Activated T-cell treated with anti-CD3 and anti-CD28 coated beads, Interleukin-2, amount 50 U/mL, for 48 hours (primary cell): ENCODE measurements at regions not wholly inside any gene's neighbourhood (a gene's known extent, or its start where the extent isn't known, plus 50 kb on each side); places are given as distances from the start of the nearest gene placed in this dataset.

Experiments
- DNase-seq, 2 experiments: peaks; one replicate each; pipeline ENCODE4 v3.0.0-alpha.2; 2020

DNA sequence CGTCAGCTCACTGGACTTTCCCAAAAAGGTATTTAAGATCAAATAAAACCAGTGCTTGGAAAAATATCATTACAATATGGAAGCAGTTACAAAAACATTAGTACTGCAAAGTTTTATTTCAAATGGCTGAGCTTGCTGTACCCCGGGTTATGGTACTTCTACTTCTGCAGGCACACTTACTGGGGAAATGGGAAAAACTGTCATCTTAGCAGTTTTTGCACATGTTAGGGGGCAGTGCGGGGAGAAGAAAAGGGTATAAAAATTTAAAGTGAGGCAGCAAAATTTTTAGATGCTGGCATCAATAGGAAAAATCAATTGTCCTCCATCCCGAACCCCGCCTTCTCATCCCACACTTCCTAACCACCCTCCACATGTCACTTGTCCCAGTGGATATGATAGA lies 133.4 kb downstream of the ATG4C start:
- no peak for DNase-seq

DNA sequence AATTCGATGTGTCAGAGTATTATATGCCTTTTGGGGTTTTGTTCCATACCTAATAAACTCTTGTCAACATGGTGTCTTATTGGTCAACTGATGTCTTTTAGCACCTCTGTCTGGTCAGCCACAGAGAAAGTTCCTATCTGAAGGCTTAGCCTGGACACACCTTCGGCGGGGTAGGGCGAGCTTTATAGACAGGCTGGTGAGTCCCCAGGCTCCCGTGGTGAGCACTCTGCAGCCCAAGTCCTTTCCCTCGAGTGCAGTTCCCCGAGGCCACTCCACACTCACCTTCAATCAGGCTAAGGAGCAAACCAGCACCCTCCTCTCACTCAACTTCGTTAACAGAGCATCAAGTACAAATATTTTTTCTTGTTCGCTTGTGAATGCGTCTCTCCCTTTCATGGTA lies 133.9 kb downstream of the ATG4C start:
- no peak for DNase-seq

DNA sequence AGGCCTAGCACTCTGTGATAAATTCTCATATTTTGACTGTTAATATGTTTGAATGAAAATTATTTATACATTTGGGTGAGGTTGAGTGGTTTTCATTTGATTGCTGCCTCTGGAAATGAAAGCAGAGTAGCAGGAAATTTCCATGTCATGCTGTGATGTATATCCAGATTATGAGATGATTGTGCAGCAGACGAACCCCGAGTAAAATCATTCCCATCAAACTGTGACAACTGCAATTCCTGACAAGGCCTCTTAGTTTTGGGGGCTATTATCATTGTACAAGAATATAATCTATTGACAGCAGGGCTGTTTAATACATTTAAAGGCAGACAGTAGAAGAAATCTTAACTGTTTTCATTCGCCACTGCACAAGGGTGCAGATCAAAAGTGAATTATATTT lies 134.8 kb downstream of the ATG4C start:
- no peak for DNase-seq

DNA sequence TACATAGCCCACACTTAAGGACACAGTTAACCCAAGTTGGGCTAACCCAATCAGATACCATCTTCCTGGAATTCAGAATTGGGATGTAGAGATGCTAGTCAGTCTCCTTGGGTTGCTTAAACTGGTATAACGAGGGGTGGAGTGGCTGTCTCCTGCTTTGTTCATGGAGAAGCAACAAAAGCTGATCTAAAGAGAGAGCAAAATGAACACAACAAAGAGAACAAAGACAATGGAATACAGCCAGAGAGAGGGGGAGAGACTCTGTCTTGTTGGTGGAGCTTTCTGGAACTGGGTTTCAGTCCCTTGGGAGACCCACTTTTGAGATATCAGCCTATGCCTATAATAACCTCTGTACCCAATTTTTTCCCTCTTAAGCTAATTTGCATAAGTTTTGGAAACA lies 138.1 kb downstream of the ATG4C start:
- no peak for DNase-seq

DNA sequence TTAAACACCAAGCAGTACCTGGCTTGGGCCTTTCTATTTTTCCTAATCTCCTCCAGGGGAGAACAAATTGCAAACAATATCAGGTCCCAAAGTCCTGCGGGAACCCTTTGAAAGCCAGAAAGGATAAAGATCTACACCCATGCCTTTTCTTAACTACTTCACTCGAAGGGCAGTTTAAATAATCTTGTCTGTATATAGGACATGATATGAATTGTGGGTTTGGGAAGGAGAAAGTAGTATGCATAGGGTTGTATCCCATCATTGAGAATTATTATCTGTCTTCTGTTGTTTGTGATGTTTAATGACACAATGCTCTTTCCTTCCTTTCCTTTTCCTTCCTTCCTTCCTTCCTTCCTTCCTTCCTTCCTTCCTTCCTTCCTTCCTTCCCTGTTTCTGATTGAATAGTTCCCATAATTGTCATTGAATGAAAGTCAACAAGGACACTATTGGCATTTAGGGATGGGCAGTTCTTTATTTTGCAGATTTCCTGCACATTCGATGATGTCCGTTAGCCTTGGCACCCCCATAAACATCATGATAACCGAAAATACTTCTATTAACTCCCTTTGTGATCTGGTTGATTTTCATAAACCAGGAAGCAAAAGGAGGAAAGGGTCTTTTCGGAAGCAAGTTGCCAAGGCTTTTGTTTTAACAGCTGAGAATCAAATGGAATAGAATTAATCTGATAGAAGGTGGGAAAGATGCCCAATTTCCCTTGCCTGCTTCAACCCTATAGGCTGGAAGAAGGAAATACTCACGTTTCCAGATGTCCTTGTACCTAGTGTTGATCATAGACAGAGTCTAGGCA lies 141.3 kb downstream of the ATG4C start:
- DNase-seq = no peak

DNA sequence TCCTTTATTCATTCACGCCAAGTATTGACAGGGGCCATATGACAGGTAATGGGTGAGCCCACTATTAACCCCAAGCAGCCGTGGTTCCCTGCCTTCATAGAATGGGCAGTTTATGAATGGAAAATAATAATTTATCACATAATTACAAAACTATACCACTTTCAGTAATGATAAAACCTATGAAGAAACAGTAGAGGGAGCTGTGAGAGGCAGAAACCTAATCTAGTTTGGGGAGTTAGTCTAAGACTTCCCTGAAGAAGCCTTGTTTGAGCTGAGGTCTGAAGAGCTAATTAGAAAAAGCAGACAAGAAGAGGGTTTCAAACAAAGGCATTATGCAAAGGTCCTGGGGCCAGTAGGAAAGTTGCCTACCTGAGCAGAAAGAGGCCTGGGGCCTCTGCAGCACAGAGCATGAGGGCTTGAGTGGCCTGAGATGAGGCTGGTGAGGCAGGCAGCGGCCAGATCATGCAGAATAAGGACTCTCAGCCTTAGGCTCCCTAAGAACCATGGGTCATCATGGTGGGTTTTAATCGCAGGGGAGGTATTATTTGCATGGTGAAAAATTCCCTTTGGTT lies 142.8 kb downstream of the ATG4C start:
- no peak for DNase-seq

DNA sequence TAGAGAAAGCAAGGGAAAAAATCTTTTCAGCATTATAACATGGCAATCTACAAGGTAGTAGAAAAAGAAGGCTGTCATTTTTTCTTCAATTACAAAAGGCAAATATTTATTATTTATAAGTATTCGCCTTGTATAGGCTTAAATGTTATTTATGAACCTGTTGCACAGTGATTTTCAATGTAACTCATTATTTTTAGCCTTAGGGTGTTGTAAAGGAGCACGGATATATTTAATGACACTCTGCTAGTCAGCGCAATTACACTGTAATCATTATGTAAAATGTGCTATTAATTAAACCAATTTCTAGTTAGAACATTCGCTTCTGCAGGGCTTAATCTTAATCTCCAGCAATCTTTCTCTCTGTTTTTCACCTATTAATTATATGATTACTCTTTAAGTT lies 145.0 kb downstream of the ATG4C start:
- no peak for DNase-seq

DNA sequence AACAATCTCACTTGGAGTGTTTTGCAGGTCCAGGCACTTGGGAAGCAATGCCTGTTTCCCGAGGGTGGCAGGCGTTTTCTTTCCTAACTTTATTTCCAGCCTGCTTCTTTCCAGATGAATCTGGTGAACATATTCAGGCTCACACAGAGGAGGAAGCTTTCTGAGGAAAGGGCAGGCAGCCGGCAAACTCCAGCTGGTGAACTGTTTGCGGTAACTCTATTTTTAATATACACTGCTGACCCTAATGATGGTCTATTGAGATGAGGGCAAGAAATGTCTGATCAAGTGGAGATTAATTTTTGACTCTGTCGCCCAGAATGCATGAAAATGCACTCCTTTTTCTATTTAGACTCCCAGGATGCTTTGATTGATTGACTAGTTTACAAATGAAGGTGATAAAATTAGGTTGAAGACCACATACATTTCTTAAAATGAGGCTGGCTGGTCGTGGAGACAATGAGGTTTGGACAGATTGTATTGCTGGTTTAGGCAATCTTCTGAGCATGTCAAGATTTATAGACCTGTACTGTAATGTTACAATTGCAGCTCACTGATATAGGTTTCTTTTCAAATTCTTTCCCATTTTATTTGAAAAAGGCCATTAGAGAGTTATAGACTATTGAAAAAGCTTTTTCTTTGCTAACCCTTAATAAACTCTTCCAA lies 153.8 kb downstream of the ATG4C start:
- no peak for DNase-seq

DNA sequence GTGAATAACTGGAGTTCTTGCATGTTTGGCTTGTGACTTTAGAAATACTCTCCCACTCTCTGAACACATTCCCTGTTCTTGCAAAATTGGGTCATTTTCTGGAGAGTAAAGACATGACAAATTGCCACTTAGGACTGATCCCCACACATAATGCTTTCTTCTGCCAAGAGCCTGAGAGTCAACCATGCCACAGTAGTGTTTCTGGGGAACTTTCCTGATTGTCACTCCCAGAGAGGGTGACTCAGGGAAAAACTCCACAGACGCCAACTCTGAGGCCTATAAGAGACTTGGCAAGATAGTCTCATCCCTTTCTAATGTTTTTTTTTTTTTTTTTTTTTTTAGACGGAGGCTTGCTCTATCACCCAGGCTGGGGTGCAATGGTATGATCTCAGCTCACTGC lies 157.8 kb downstream of the ATG4C start:
- no peak for DNase-seq

DNA sequence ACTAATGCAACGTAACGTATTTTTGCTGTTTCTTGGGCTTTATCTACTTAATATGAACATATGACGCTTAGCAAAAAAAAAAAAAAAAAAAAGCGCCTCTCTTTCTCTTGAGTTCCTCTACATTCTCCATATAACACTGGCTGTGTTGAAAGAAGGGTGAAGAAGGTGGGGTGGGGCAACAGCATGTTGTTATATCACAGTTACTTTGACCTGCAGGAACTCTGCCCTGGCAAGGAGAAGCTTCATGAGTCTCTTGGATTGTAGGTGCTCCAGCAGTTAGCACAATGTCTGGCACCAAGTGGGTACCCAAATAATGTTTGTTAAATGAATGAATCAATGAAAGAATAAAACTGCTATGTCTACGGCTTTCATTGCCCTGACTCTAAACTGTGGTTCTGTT lies 162.6 kb downstream of the ATG4C start:
- DNase-seq = no peak

DNA sequence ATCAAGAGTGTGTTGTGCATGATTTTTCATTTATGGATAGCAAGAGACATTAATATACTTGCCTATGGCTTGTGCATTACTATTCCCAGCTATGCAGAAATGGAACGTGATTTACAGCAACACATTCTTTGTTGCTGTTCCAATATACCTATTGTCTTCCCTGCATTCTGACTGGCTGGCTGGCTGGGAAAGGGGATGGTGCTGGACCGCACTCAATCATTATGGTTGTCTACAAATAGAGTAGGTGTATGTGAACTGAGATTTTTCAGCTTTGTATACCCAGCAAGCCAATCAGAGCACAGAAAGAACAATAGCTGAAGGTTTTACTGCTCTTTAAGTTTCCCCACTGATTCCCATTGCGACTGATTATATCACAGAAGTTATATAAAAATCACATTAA lies 167.5 kb downstream of the ATG4C start:
- DNase-seq = no peak

DNA sequence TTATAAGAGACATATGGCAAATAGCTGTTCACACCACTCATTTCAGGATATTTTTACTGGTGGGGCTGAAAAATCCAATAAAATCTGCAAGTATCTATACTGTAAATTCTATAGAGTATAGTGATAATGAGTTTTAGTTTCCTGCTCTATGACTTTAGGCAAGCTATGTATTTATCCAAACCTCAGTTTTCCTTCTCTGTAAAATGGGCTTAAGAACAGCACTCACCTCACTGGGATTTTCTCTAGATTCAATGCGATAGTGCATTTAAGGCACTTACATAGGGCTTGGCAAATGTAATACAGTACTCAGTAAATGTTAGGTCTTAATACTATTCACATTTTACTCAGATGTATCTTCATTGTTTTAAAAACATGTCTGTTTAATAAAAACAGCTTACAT lies 168.7 kb downstream of the ATG4C start:
- DNase-seq = no peak

DNA sequence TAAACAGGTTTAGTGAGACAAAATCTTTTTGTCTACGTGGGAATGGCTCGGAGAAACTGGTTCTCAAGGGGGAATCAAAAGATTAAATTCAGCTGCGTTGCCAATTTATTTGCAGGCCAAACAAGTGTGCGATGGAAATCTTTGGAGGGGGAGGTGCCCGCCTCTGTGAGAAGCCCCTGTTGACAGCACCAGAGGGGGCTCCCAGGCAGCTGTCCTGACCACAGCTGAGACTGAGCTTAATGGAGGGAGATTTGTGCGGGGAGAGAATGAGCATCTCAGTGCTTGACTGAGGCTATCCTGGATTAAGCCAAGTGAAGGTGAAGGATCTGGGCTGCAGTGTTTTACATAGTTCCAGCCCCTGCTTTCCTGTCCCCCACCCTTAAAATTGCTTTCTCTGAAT lies 169.7 kb downstream of the ATG4C start:
- DNase-seq = no peak

DNA sequence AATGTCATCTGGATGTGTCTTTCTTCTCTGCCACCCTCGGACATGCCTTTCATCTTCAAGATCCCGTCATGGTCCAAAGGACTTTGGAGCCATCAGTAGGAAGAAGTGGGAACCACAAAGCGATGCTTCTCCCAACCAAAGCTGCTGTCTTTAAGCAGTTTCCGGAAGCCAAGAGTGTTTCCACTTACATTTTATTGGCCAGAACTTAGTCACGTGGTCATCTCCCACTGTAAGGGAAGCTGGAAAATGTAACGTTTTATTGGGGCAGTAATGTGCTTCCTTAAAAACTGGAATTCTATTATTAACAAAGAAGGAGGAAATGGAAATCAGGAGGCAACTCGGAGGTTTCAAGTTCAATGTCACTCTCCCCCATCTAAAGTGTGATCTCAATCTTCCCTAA lies 170.8 kb downstream of the ATG4C start:
- DNase-seq = no peak

DNA sequence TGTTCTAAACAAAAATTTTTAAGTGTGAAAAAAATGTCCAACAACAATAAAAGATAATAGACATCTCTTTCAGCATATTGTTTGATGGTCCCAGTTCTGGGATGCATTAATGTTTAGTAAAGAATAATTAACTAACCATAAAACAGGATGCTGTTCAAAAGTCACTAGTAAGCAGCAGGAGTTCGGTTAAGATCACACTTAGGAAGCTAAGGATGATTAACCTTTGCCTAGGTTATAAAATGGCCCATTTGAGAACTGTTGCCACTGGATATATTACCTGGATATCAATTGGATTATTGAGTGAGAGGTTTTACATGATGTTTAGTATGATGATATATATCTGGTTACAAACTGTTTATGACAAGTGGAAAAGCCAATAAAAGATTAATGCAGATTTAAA lies 171.7 kb downstream of the ATG4C start:
- no peak for DNase-seq

DNA sequence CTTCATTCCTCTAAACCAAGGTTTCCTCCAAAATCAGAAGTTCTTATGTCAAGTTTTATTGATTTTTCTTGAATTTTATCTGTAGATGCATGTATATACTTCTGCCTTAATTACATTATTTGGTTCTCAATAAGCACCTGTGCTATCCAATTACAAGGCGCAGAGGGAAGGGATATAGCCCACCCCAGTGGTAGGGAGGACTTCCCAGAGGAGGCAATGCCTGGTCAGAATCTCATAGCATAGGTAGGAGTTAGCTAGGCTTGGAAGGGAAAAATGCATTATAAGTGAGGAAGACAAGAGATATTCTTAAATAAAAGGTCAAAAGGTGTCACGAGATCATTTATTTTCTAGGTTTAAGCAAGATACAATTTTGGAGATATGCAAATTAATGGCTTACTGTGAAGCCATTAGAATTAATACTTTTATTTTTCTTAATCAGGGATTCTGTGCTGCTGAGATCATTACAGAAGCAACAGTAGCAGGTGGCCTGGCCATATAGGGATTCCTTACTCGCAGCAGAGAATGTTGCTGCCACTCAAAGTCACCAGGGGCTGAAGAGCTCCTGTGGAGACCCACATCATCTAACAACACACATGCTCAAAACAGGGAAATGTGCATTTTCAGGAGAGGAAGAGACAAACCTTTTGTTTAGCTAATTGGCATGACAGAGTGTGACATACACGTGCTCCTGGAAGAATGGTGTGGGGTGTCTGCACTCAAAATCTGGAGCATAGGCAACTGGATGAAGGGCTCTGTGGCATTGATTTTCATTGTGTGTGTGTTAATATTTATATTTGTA lies 178.3 kb downstream of the ATG4C start:
- no peak for DNase-seq

DNA sequence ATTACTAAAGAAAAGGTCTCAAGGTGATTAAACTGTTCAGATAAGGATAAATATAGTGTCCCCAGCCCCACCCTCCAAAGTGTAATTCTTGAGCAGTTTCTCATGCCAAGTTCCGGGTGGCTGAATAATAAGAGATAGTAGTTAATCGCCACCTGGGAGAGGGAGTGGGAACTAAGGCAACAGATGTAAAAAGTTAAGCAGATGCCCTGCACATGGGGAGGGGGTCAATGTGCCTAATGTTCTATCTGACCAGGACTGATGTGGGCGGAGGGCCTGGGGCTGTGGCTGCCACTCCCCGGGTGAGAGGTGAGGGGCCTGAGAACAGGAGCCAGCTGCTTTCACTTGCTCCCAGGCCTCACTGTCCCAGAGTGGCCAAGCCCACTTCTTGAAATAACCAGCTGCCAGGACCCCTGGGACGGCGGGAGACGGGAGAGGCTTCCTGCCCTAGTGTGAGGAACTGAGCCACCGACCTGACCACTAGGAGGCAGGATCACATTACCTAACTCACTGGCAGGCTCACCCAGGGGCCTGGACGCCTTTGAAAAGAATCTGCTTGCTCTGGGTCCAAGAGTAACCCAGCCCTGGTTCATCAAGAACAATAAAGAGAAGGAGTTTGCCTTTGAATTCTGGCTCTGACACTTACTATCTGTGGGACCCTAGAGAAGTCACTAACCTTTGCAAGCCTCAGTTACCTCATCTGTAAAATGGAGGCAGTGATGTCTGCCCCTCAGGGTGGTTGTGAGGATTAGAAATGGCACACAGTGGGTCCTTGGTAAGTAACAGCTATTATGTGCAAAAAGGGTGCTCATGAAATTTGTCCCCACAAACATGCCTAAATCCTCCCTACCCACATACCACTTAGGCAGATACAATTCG lies 179.2 kb downstream of the ATG4C start:
- peak; percentile 30 to 43 for DNase-seq

DNA sequence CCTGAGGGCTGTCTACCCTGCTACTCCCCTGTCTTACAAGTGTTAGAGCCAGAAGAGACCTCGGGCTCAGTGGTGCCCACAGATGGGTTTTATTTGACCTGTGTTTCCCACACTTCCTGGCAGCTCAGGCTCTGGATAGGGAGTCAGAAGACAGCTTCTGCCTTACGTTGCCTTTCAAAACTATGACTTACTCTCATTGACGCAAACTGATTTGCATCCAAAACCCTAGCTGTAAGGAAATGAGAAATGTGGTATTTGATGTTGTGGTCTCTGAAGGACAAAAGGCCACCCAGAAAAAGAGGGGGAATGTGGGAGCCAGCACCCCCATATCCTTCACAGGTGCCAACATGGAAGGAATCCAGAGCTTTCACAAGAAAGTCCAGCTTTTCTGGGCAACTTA lies 180.2 kb downstream of the ATG4C start:
- no peak for DNase-seq

DNA sequence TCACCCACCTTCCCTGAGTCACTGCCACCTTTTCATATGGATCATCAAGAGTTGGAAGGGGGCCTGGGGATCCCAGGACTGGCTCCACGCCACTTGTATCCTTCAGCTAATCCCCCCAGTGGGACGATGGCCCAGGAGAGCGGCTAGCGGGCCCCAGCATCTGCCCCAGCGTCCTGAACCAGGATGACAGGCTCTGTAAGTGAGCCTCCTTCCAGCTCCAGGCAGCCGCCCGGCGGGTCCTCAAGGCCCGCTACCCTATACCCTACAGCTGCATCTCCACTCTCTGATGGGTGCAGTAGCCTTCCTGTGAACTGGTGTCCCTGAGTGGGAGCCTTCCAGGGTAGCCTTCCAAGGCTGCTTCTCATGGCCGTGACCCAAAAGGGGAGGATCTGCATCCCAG lies 183.1 kb downstream of the ATG4C start:
- DNase-seq = no peak

DNA sequence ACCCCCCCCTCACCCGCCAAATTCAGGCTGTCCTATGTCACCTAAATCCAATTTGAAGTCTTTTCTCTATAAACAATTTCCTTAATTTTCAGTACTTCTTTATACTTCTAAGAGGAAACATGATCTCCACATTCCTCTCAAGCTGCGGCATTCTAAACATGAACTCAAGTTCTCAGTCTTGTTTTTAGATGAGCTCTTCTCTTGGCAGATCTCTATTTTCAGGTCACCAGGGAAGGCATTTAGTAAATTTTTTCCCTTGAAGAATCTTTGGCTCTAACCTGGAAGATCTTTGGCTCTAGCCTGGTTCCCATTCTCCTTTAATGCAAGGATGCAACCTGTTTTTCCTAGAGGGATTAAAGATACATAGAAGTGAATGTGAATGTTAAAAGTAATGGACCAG lies 193.4 kb downstream of the ATG4C start:
- DNase-seq = no peak

DNA sequence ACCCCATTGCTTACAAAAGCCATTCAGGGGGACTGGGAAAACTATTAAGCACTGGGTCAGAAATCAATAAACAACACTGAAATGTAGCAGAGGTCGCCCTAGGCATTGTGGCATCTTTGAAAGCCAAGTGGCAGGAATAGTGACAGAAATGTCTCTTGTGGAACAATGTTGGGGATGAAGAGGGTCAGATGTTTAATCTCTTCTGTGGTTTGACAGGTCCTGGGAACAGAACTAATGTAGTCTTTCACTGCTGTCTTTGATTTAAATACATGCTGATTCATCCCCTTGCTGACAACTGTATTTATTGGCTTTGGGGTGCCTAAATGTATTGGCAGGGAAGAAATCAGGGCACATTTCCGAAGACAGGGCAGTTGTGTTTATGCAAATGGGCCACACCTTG lies 194.8 kb downstream of the ATG4C start:
- no peak for DNase-seq

DNA sequence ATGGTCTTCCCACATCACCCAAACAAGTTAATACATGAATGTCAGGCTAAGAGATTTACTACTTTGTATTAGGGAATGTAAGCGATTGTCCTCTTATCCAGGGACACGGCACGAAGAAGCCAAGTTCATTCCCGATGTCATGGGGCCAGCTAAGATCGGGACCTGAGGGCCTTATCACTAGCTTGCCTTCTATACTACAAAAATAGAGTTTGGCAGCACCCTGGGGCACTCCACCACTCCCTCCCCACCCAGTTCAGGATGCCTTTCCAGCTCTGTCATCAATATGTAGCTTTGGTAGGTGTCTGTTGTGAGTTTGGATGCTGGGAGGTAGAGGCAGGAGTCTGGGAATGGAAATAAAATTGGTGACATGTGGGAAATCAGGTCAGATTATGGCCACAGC lies 197.5 kb downstream of the ATG4C start:
- no peak for DNase-seq

DNA sequence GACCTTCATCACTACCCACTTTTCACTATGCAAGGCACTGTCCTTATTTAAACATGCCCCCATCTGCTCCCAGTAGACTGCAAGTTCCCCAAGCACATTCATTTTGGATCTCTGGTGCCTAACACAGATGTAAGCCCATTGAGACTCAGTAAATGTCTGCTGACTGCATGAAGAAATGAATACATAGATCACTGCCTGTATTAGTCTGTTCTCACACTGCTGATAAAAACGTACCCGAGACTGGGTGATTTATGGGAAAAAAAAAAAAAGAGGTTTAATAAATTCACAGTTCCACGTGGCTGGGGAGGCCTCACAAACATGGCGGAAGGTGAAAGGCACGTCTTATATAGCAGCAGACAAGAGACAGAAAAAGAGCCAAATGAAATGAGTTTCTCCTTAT lies 204.9 kb downstream of the ATG4C start:
- DNase-seq = no peak
